WTC11 (cell line): ENCODE measurements at regions not wholly inside any gene's neighbourhood (a gene's known extent, or its start where the extent isn't known, plus 50 kb on each side); places are given as distances from the start of the nearest gene placed in this dataset.

Source experiments
- ATAC-seq: fragments of 200-7000 bp; cut with Tn5 transposase; 2 replicates; pipeline ENCODE4 v1.10.0; 2021; ENCODE audit warnings: mild to moderate bottlenecking, moderate library complexity
- CTCF ChIA-PET: fragments of 300-600 bp; sonication (Branson Sonifier 250); formaldehyde crosslinking; loops from one replicate; lab custom pipeline; 2021; ENCODE audit warnings: antibody characterized with exemption; lab: Charles Lee
- POLR2A ChIA-PET: fragments of 350-600 bp; sonication (Branson Sonifier 250); formaldehyde crosslinking; loops from one replicate; lab custom pipeline; 2021; ENCODE audit warnings: antibody characterized with exemption; lab: Charles Lee
- DNase-seq: peaks from one replicate; pipeline ENCODE4 v3.0.0; 2021; ENCODE audit warnings: low spot score
- H3K27ac Mint-ChIP-seq: 2 replicates; pipeline ENCODE4 v1.8.0; 2021; ENCODE audit warnings: mixed read lengths
- H3K27me3 Mint-ChIP-seq: 2 replicates; pipeline ENCODE4 v1.8.0; 2021; ENCODE audit warnings: low read depth, mild to moderate bottlenecking, moderate library complexity, mixed read lengths
- H3K36me3 Mint-ChIP-seq: 2 replicates; pipeline ENCODE4 v1.8.0; 2021; ENCODE audit warnings: mixed read lengths
- H3K4me1 Mint-ChIP-seq: 2 replicates; pipeline ENCODE4 v1.8.0; 2022; ENCODE audit warnings: mixed read lengths
- H3K4me3 Mint-ChIP-seq: 2 replicates; pipeline ENCODE4 v1.8.0; 2021; ENCODE audit warnings: mild to moderate bottlenecking, moderate library complexity, mixed read lengths
- H3K9me3 Mint-ChIP-seq: 2 replicates; pipeline ENCODE4 v1.8.0; 2021; ENCODE audit warnings: mixed read lengths
- CDX4 ChIP-seq: fragments of 250-450 bp; sonication (Bioruptor Pico); IDR thresholded peaks from 2 replicates; pipeline ENCODE4 v1.9.0; 2021; ENCODE audit warnings: moderate library complexity, mild to moderate bottlenecking, inconsistent platforms, borderline replicate concordance
- E2F1 ChIP-seq: sonication (generic); formaldehyde crosslinking; IDR thresholded peaks from 2 replicates; pipeline ENCODE4 v1.8.0; 2022; ENCODE audit warnings: mild to moderate bottlenecking, missing genetic modification reagents
- E2F5 ChIP-seq: sonication (generic); formaldehyde crosslinking; IDR thresholded peaks from 2 replicates; pipeline ENCODE4 v1.8.1; 2022; ENCODE audit warnings: mild to moderate bottlenecking, moderate library complexity, missing genetic modification reagents
- ELF4 ChIP-seq: sonication (generic); formaldehyde crosslinking; IDR thresholded peaks from 2 replicates; pipeline ENCODE4 v1.8.1; 2022; ENCODE audit warnings: low read depth, mild to moderate bottlenecking, moderate library complexity, missing genetic modification reagents
- FOXP4 ChIP-seq: sonication (generic); formaldehyde crosslinking; IDR thresholded peaks from 2 replicates; pipeline ENCODE4 v1.8.0; 2022; ENCODE audit warnings: mild to moderate bottlenecking, missing genetic modification reagents
- IRF2 ChIP-seq: sonication (generic); formaldehyde crosslinking; IDR thresholded peaks from 2 replicates; pipeline ENCODE4 v1.8.0; 2022; ENCODE audit warnings: low read depth, missing genetic modification reagents, borderline replicate concordance
- KAT7 ChIP-seq: sonication (generic); formaldehyde crosslinking; IDR thresholded peaks from 2 replicates; pipeline ENCODE4 v1.8.1; 2023; ENCODE audit warnings: missing genetic modification reagents, mild to moderate bottlenecking, borderline replicate concordance
- MAX ChIP-seq: sonication (generic); formaldehyde crosslinking; IDR thresholded peaks from 2 replicates; pipeline ENCODE4 v1.8.0; 2022; ENCODE audit warnings: mild to moderate bottlenecking, missing genetic modification reagents
- NFYB ChIP-seq: sonication (generic); formaldehyde crosslinking; conservative IDR thresholded peaks from 2 replicates; pipeline ENCODE4 v1.8.0; 2022; ENCODE audit warnings: low read depth, missing genetic modification reagents
- TCF7 ChIP-seq: sonication (generic); formaldehyde crosslinking; IDR thresholded peaks from 2 replicates; pipeline ENCODE4 v1.8.0; 2022; ENCODE audit warnings: mild to moderate bottlenecking, low read depth, missing genetic modification reagents, moderate library complexity
- USF2 ChIP-seq: sonication (generic); formaldehyde crosslinking; IDR thresholded peaks from 2 replicates; pipeline ENCODE4 v1.8.1; 2023; ENCODE audit warnings: mild to moderate bottlenecking, missing genetic modification reagents, moderate library complexity
- ZMAT4 ChIP-seq: fragments of 250-450 bp; sonication (Bioruptor Pico); IDR thresholded peaks from 2 replicates; pipeline ENCODE4 v1.9.0; 2021; ENCODE audit warnings: mild to moderate bottlenecking
- ZNF281 ChIP-seq: sonication (generic); formaldehyde crosslinking; IDR thresholded peaks from 2 replicates; pipeline ENCODE4 v1.8.0; 2023; ENCODE audit warnings: mild to moderate bottlenecking, missing genetic modification reagents
- ZNF396 ChIP-seq: fragments of 250-450 bp; sonication (Bioruptor Pico); IDR thresholded peaks from 2 replicates; pipeline ENCODE4 v1.8.0; 2021; ENCODE audit warnings: mild to moderate bottlenecking, moderate library complexity, borderline replicate concordance
- ZNF671 ChIP-seq: fragments of 250-450 bp; sonication (Bioruptor Pico); IDR thresholded peaks from 2 replicates; pipeline ENCODE4 v1.8.0; 2021; ENCODE audit warnings: mild to moderate bottlenecking

- TF ChIP-seq MAX (no peak), IRF2 (CRISPR knock-in tag) (no peak), CDX4 (CRISPR knock-in tag) (no peak), ZNF396 (no peak), KAT7 (CRISPR knock-in tag) (no peak), E2F1 (CRISPR knock-in tag) (no peak), TCF7 (no peak), ZNF281 (CRISPR knock-in tag) (no peak), ZMAT4 (CRISPR knock-in tag) (no peak)
Measured at GRCh38 chr5:66475731-66476130, 120.5 kb upstream of the MAST4 start (continued).

- no peak overlapping the region for H3K4me3 Mint-ChIP-seq
- TF ChIP-seq ZNF671 (CRISPR knock-in tag) = no peak
- TF ChIP-seq E2F5 (CRISPR knock-in tag) = no peak
- no peak for TF ChIP-seq USF2 (CRISPR knock-in tag)
- TF ChIP-seq ELF4 (CRISPR knock-in tag) = no peak
- TF ChIP-seq CDX4 (CRISPR knock-in tag) = no peak
- TF ChIP-seq TCF7 = no peak
- no peak for TF ChIP-seq ZNF396
- no peak for TF ChIP-seq NFYB
- TF ChIP-seq FOXP4 (CRISPR knock-in tag) = no peak
- H3K9me3 Mint-ChIP-seq = peaks cover 40% of the 10 kb centered on the region
- ChIA-PET POLR2A (no interaction called here), CTCF (no interaction called here)
- peaks cover 18% of the 10 kb centered on the region for H3K36me3 Mint-ChIP-seq
- DNase-seq = no peak
- peaks cover 22% of the 10 kb centered on the region for H3K4me1 Mint-ChIP-seq
- no peaks in the 10 kb centered on the region; the same call in 1 of the 2 replicates for H3K27me3 Mint-ChIP-seq
- no peak for ATAC-seq
- H3K27ac Mint-ChIP-seq = no peak overlapping the region
Measured at GRCh38 chr5:66477596-66477995, 118.6 kb upstream of the MAST4 start.
